Naive B cell (primary cell): ENCODE measurements at regions not wholly inside any gene's neighbourhood (a gene's known extent, or its start where the extent isn't known, plus 50 kb on each side); places are given as distances from the start of the nearest gene placed in this dataset.

Experiments used
- ATAC-seq, 2 donors: fragments of 150-1000 bp; cut with Tn5 transposase; 2 replicates each; pipeline ENCODE4 v1.10.0; 2021; ENCODE audit warnings: low read depth in 2 of 2, mild to moderate bottlenecking in 2 of 2, moderate library complexity in 2 of 2
- DNase-seq: peaks from one replicate; pipeline ENCODE4 v3.0.0; 2022
- H3K27ac Mint-ChIP-seq, 6 donors: one replicate each; pipeline ENCODE4 v1.8.0; 2020 to 2022; ENCODE audit warnings: mild to moderate bottlenecking in 6 of 6, mixed read lengths in 6 of 6, moderate library complexity in 5 of 6, inconsistent platforms in 2 of 6
- H3K27me3 Mint-ChIP-seq, 3 donors: one replicate each; pipeline ENCODE4 v1.8.0; 2021 to 2022; ENCODE audit warnings: mixed read lengths in 3 of 3, mild to moderate bottlenecking in 1 of 3
- H3K36me3 Mint-ChIP-seq, 2 donors: one replicate each; pipeline ENCODE4 v1.8.0; 2020 to 2022; ENCODE audit warnings: mixed read lengths in 2 of 2, inconsistent platforms in 1 of 2, mild to moderate bottlenecking in 1 of 2
- H3K4me1 Mint-ChIP-seq, 3 donors: one replicate each; pipeline ENCODE4 v1.8.0; 2020 to 2022; ENCODE audit warnings: mixed read lengths in 3 of 3, inconsistent platforms in 1 of 3, mild to moderate bottlenecking in 1 of 3, moderate library complexity in 1 of 3
- H3K4me3 Mint-ChIP-seq, 8 donors: one replicate each; pipeline ENCODE4 v1.8.0; 2020 to 2022; ENCODE audit warnings: mild to moderate bottlenecking in 8 of 8, mixed read lengths in 8 of 8, moderate library complexity in 8 of 8, inconsistent platforms in 2 of 8
- H3K9me3 Mint-ChIP-seq, 7 donors: one replicate each; pipeline ENCODE4 v1.8.0; 2020 to 2022; ENCODE audit warnings: mixed read lengths in 7 of 7, mild to moderate bottlenecking in 5 of 7, inconsistent platforms in 2 of 7, moderate library complexity in 1 of 7

- Mint-ChIP-seq H3K27me3 (no peaks in the 10 kb centered on the region), H3K27ac (peak overlapping the region in 1 of 6 donors; percentile 57)
- no peak for ATAC-seq
Measured at GRCh38 chr1:198915327-198916231, 276.7 kb downstream of the PTPRC start.

GRCh38 chr1:198917226-198917625 lies 278.4 kb downstream of the PTPRC start:
- ATAC-seq (no peak), DNase-seq (no peak)
- Mint-ChIP-seq H3K27me3 (no peaks in the 10 kb centered on the region), H3K36me3 (peaks cover 0 to under 1% of the 10 kb centered on the region in 2 donors), H3K4me1 (peaks cover 34 to 59% (median 41%) of the 10 kb centered on the region in 3 donors), H3K4me3 (no peak overlapping the region), H3K27ac (peak overlapping the region in 3 of 6 donors; percentile 1 to 79 (median 4)), H3K9me3 (no peaks in the 10 kb centered on the region)

More at GRCh38 chr1:198915327-198916231, 276.7 kb downstream of the PTPRC start:
- Mint-ChIP-seq H3K4me3 (no peak overlapping the region), H3K4me1 (peaks cover 36 to 57% (median 43%) of the 10 kb centered on the region in 3 donors), H3K9me3 (peaks cover 0 to 5% (median 0%) of the 10 kb centered on the region in 7 donors), H3K36me3 (peaks cover 8 to 11% of the 10 kb centered on the region in 2 donors)
- DNase-seq: no peak

GRCh38 chr1:198918920-198919319 lies 280.1 kb downstream of the PTPRC start:
- no peaks in the 10 kb centered on the region for H3K27me3 Mint-ChIP-seq
- DNase-seq: no peak
- no peaks in the 10 kb centered on the region for H3K36me3 Mint-ChIP-seq
- ATAC-seq: no peak
- no peaks in the 10 kb centered on the region for H3K9me3 Mint-ChIP-seq
- no peak overlapping the region for H3K27ac Mint-ChIP-seq
- peaks cover 30 to 63% (median 51%) of the 10 kb centered on the region in 3 donors for H3K4me1 Mint-ChIP-seq
- peak overlapping the region in 3 of 8 donors; percentile 61 to 83 (median 72) for H3K4me3 Mint-ChIP-seq

GRCh38 chr1:198919667-198920398 lies 281.0 kb downstream of the PTPRC start:
- H3K9me3 Mint-ChIP-seq: no peaks in the 10 kb centered on the region
- H3K27me3 Mint-ChIP-seq: no peaks in the 10 kb centered on the region
- no peaks in the 10 kb centered on the region for H3K36me3 Mint-ChIP-seq
- ATAC-seq (peak; percentile 54 to 64), DNase-seq (no peak)
- H3K4me3 Mint-ChIP-seq: peak overlapping the region; percentile 12 to 83 (median 74)
- peaks cover 30 to 63% (median 51%) of the 10 kb centered on the region in 3 donors for H3K4me1 Mint-ChIP-seq
- H3K27ac Mint-ChIP-seq: peak overlapping the region; percentile 2 to 69 (median 48)

- Mint-ChIP-seq H3K36me3 (no peaks in the 10 kb centered on the region), H3K9me3 (no peaks in the 10 kb centered on the region), H3K27ac (peak overlapping the region in 5 of 6 donors; percentile 3 to 51 (median 41)), H3K27me3 (no peaks in the 10 kb centered on the region), H3K4me3 (peak overlapping the region in 4 of 8 donors; percentile 17 to 65 (median 24)), H3K4me1 (peaks cover 24 to 47% (median 46%) of the 10 kb centered on the region in 3 donors)
- DNase-seq: peak; percentile 30
- ATAC-seq: peak; percentile 64 to 79
Measured at GRCh38 chr1:198922638-198923430, 284.0 kb downstream of the PTPRC start.

GRCh38 chr1:198923993-198924392 lies 285.2 kb downstream of the PTPRC start:
- no peaks in the 10 kb centered on the region for H3K9me3 Mint-ChIP-seq
- no peaks in the 10 kb centered on the region for H3K36me3 Mint-ChIP-seq
- H3K27me3 Mint-ChIP-seq: no peaks in the 10 kb centered on the region
- no peak for DNase-seq
- H3K27ac Mint-ChIP-seq: no peak overlapping the region
- ATAC-seq: no peak
- H3K4me1 Mint-ChIP-seq: peaks cover 17 to 44% (median 38%) of the 10 kb centered on the region in 3 donors
- no peak overlapping the region for H3K4me3 Mint-ChIP-seq

GRCh38 chr1:198925567-198925966 lies 286.7 kb downstream of the PTPRC start:
- Mint-ChIP-seq H3K9me3 (no peaks in the 10 kb centered on the region), H3K4me1 (peaks cover 15 to 44% (median 39%) of the 10 kb centered on the region in 3 donors), H3K27me3 (no peaks in the 10 kb centered on the region), H3K4me3 (no peak overlapping the region), H3K36me3 (no peaks in the 10 kb centered on the region), H3K27ac (no peak overlapping the region)
- DNase-seq (no peak), ATAC-seq (no peak)

- peak; percentile 41 to 54 for ATAC-seq
- Mint-ChIP-seq H3K4me1 (peaks cover 15 to 39% (median 31%) of the 10 kb centered on the region in 3 donors), H3K36me3 (no peaks in the 10 kb centered on the region), H3K27me3 (no peaks in the 10 kb centered on the region), H3K4me3 (no peak overlapping the region), H3K9me3 (no peaks in the 10 kb centered on the region), H3K27ac (no peak overlapping the region)
- DNase-seq: no peak
Measured at GRCh38 chr1:198927129-198927528, 288.3 kb downstream of the PTPRC start.

GRCh38 chr1:198929111-198929604 lies 290.3 kb downstream of the PTPRC start:
- peaks cover 23 to 41% (median 28%) of the 10 kb centered on the region in 3 donors for H3K4me1 Mint-ChIP-seq
- no peak for DNase-seq

GRCh38 chr1:198929961-198930599 lies 291.2 kb downstream of the PTPRC start:
- peak overlapping the region in 4 of 6 donors; percentile 53 to 74 (median 58) for H3K27ac Mint-ChIP-seq
- no peaks in the 10 kb centered on the region for H3K27me3 Mint-ChIP-seq
- ATAC-seq (peak; percentile 73), DNase-seq (peak; percentile 31)
- H3K4me3 Mint-ChIP-seq: peak overlapping the region; percentile 59 to 87 (median 72)
- no peaks in the 10 kb centered on the region for H3K9me3 Mint-ChIP-seq
- H3K4me1 Mint-ChIP-seq: peaks cover 23 to 41% (median 28%) of the 10 kb centered on the region in 3 donors
- H3K36me3 Mint-ChIP-seq: no peaks in the 10 kb centered on the region

More at GRCh38 chr1:198929111-198929604, 290.3 kb downstream of the PTPRC start:
- no peak for ATAC-seq
- H3K27ac Mint-ChIP-seq: peak overlapping the region in 1 of 6 donors; percentile 54
- no peaks in the 10 kb centered on the region for H3K36me3 Mint-ChIP-seq
- peak overlapping the region in 5 of 8 donors; percentile 37 to 87 (median 69) for H3K4me3 Mint-ChIP-seq
- no peaks in the 10 kb centered on the region for H3K27me3 Mint-ChIP-seq
- no peaks in the 10 kb centered on the region for H3K9me3 Mint-ChIP-seq

- H3K9me3 Mint-ChIP-seq: no peaks in the 10 kb centered on the region
- H3K27ac Mint-ChIP-seq: peak overlapping the region; percentile 63 to 88 (median 82)
- H3K4me3 Mint-ChIP-seq: peak overlapping the region; percentile 71 to 87 (median 83)
- H3K36me3 Mint-ChIP-seq: no peaks in the 10 kb centered on the region
- H3K27me3 Mint-ChIP-seq: no peaks in the 10 kb centered on the region
- H3K4me1 Mint-ChIP-seq: peaks cover 23 to 40% (median 35%) of the 10 kb centered on the region in 3 donors
- ATAC-seq: no peak
- DNase-seq: no peak
Measured at GRCh38 chr1:198932351-198932991, 293.6 kb downstream of the PTPRC start.
